ENCODE measurements at regions not wholly inside any gene's neighbourhood (a gene's known extent, or its start where the extent isn't known, plus 50 kb on each side); places are given as distances from the start of the nearest gene placed in this dataset.

- Histone ChIP-seq H3K9me3 (no peaks in the 10 kb centered on the region), H3K27me3 (no peaks in the 10 kb centered on the region), H3K4me1 (ENCODE audit: control insufficient read depth in 1 of 2, insufficient read depth in 1 of 2, low read depth in 1 of 2, low read length in 1 of 2) (peaks cover 4 to 5% of the 10 kb centered on the region in 2 experiments), H3K36me3 (no peaks in the 10 kb centered on the region), H3K27ac (no peak overlapping the region), H3K4me3 (ENCODE audit: low read depth in 1 of 2, low read length in 1 of 2) (no peak overlapping the region)
- TF ChIP-seq, protein P1, sequence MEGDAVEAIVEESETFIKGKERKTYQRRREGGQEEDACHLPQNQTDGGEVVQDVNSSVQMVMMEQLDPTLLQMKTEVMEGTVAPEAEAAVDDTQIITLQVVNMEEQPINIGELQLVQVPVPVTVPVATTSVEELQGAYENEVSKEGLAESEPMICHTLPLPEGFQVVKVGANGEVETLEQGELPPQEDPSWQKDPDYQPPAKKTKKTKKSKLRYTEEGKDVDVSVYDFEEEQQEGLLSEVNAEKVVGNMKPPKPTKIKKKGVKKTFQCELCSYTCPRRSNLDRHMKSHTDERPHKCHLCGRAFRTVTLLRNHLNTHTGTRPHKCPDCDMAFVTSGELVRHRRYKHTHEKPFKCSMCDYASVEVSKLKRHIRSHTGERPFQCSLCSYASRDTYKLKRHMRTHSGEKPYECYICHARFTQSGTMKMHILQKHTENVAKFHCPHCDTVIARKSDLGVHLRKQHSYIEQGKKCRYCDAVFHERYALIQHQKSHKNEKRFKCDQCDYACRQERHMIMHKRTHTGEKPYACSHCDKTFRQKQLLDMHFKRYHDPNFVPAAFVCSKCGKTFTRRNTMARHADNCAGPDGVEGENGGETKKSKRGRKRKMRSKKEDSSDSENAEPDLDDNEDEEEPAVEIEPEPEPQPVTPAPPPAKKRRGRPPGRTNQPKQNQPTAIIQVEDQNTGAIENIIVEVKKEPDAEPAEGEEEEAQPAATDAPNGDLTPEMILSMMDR (IDR thresholded peaks at IDR 0.05), result no peak
Measured at GRCh38 chr16:11492808-11493530, 93.8 kb downstream of the LITAF start.

GRCh38 chr16:11493531-11493929 lies 93.2 kb downstream of the LITAF start:
- H3K4me1 ChIP-seq (ENCODE audit: control insufficient read depth in 1 of 2, insufficient read depth in 1 of 2, low read depth in 1 of 2, low read length in 1 of 2), result peaks cover 4 to 6% of the 10 kb centered on the region in 2 experiments
- no peaks in the 10 kb centered on the region for H3K27me3 ChIP-seq
- no peaks in the 10 kb centered on the region for H3K36me3 ChIP-seq
- H3K4me3 ChIP-seq (ENCODE audit: low read depth in 1 of 2, low read length in 1 of 2), result no peak overlapping the region
- TF ChIP-seq, protein P1 (IDR thresholded peaks at IDR 0.05), result no peak
- H3K27ac ChIP-seq, result no peak overlapping the region
- no peaks in the 10 kb centered on the region for H3K9me3 ChIP-seq

GRCh38 chr16:11494029-11494428 lies 92.7 kb downstream of the LITAF start:
- H3K4me1 ChIP-seq (ENCODE audit: control insufficient read depth in 1 of 2, insufficient read depth in 1 of 2, low read depth in 1 of 2, low read length in 1 of 2), result peaks cover 4 to 8% of the 10 kb centered on the region in 2 experiments
- no peak overlapping the region for H3K4me3 ChIP-seq (ENCODE audit: low read depth in 1 of 2, low read length in 1 of 2)
- H3K27me3 ChIP-seq, result no peaks in the 10 kb centered on the region
- TF ChIP-seq, protein P1 (IDR thresholded peaks at IDR 0.05), result no peak
- H3K9me3 ChIP-seq, result no peaks in the 10 kb centered on the region
- H3K27ac ChIP-seq, result no peak overlapping the region
- H3K36me3 ChIP-seq, result no peaks in the 10 kb centered on the region

GRCh38 chr16:11494433-11494832 lies 92.3 kb downstream of the LITAF start:
- Histone ChIP-seq H3K4me1 (ENCODE audit: control insufficient read depth in 1 of 2, insufficient read depth in 1 of 2, low read depth in 1 of 2, low read length in 1 of 2) (peaks cover 4 to 10% of the 10 kb centered on the region in 2 experiments), H3K36me3 (no peaks in the 10 kb centered on the region), H3K27ac (no peak overlapping the region), H3K27me3 (no peaks in the 10 kb centered on the region), H3K9me3 (no peaks in the 10 kb centered on the region), H3K4me3 (ENCODE audit: low read depth in 1 of 2, low read length in 1 of 2) (no peak overlapping the region)
- TF ChIP-seq, protein P1 (IDR thresholded peaks at IDR 0.05), result no peak

DNA sequence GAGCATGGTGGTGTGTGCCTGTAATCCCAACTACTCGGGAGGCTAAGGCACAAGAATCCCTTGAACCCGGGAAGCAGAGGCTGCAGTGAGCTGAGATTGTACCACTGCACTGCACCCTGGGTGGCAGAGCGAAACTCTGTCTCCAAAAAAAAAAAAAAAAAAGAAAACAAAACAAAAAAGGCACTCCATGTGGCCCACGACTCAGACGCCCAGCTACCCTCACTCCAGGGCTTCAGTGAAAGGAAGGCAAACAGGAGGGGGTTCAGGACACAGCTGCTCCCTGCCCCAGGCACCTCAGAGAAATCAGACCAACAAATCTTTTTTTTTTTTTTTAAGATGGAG lies 91.7 kb downstream of the LITAF start:
- Histone ChIP-seq H3K27me3 (no peaks in the 10 kb centered on the region), H3K4me3 (ENCODE audit: low read depth in 1 of 2, low read length in 1 of 2) (no peak overlapping the region), H3K4me1 (ENCODE audit: control insufficient read depth in 1 of 2, insufficient read depth in 1 of 2, low read depth in 1 of 2, low read length in 1 of 2) (peaks cover 4 to 12% of the 10 kb centered on the region in 2 experiments), H3K9me3 (no peaks in the 10 kb centered on the region), H3K36me3 (no peaks in the 10 kb centered on the region), H3K27ac (no peak overlapping the region)
- TF ChIP-seq, protein P1 (IDR thresholded peaks at IDR 0.05), result no peak
